ENCODE measurements at regions not wholly inside any gene's neighbourhood (a gene's known extent, or its start where the extent isn't known, plus 50 kb on each side); places are given as distances from the start of the nearest gene placed in this dataset.

DNA sequence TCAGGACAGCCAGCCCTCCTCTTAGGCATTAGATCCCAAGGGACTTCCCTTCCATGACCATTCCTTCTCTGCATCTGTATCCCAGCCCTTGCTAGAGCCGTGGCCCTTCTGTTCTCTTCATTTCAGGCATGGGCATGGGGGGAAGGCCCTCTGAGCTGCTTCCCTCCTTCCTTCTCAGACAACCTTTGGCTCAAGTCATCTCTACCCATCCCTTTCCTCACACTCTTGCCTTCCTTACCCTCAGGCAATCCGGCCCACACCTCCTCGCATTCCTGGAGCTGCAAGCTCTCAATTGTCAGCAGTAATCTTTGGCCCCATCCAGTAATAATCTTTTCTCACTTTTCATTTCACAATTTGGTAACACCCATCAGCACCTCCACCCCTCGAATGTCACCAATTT is 426.9 kb upstream of the JARID2 start:
- TF ChIP-seq GATA3 (IDR thresholded peaks at IDR 0.05; ENCODE audit: low read depth, low read length) (no peak), GATA2 (IDR thresholded peaks at IDR 0.05; ENCODE audit: low read depth, low read length) (no peak)
